A549 (cell line): ENCODE measurements at regions not wholly inside any gene's neighbourhood (a gene's known extent, or its start where the extent isn't known, plus 50 kb on each side); places are given as distances from the start of the nearest gene placed in this dataset.

Source experiments
- ATAC-seq, 2 experiments: fragments of 200-7000 bp in 1 of 2; fragments of >200 bp in 1 of 2; cut with Nextera tagmentation in 1 of 2; cut with Tn5 transposase in 1 of 2; 3 replicates each; pipeline versions ENCODE4 v1.8.0 to v1.9.1; 2018 to 2020; ENCODE audit warnings: mild to moderate bottlenecking in 1 of 2, moderate library complexity in 1 of 2
- CTCF ChIA-PET: fragments of 300-600 bp; sonication (Branson Sonifier 250); formaldehyde crosslinking; extraction: SDS; loops from one replicate; lab custom pipeline; 2021; ENCODE audit warnings: antibody characterized with exemption, inconsistent platforms; lab: Yijun Ruan, JAX
- POLR2A ChIA-PET: fragments of 350-600 bp; formaldehyde crosslinking; extraction: SDS; loops from one replicate; lab custom pipeline; 2021; ENCODE audit warnings: antibody characterized with exemption, inconsistent platforms; lab: Yijun Ruan, JAX
- DNase-seq, 2 experiments: peaks; one replicate each; pipeline versions ENCODE4 v3.0.0 to v3.0.0-alpha.2; 2011 to 2016; ENCODE audit warnings: low read depth in 1 of 2, low spot score in 1 of 2
- FAIRE-seq: peaks from 2 replicates; lab custom pipeline; 2011; peaks lifted over from hg19 to GRCh38; lab: Jason Lieb, UNC
- H3K27ac ChIP-seq, 2 experiments: fragments of >200 bp; sonication (Bioruptor Twin); formaldehyde crosslinking; 3 replicates each; pipeline ENCODE4 v1.5.1; 2016 to 2017
- H3K4me1 ChIP-seq: fragments of >200 bp; sonication (Bioruptor Twin); formaldehyde crosslinking; 3 replicates; pipeline ENCODE4 v1.6.1; 2016
- H3K4me2 ChIP-seq: fragments of >200 bp; sonication (Bioruptor Twin); formaldehyde crosslinking; 3 replicates; pipeline ENCODE4 v1.6.1; 2016
- H3K4me3 ChIP-seq: fragments of >200 bp; sonication (Bioruptor Twin); formaldehyde crosslinking; 3 replicates; pipeline ENCODE4 v1.5.1; 2016
- H3K9me3 ChIP-seq: fragments of >200 bp; sonication (Bioruptor Twin); formaldehyde crosslinking; 3 replicates; pipeline ENCODE4 v1.6.1; 2016
- BCL3 ChIP-seq: fragments of >200 bp; sonication (Bioruptor Twin); formaldehyde crosslinking; IDR thresholded peaks from 3 replicates; pipeline ENCODE4 v1.6.1; 2016
- CHD4 ChIP-seq: fragments of 200-600 bp; sonication (generic); IDR thresholded peaks from 2 replicates; pipeline ENCODE4 v1.6.1; 2016; ENCODE audit warnings: antibody characterized with exemption, mild to moderate bottlenecking, borderline replicate concordance
- CTCF ChIP-seq: fragments of >200 bp; sonication (Bioruptor Twin); formaldehyde crosslinking; IDR thresholded peaks from 3 replicates; pipeline ENCODE4 v1.5.1; 2016
- EHF ChIP-seq: fragments of 250-450 bp; sonication (Bioruptor Pico); IDR thresholded peaks from 2 replicates; pipeline ENCODE4 v1.5.0; 2020; ENCODE audit warnings: mild to moderate bottlenecking
- EP300 ChIP-seq, 2 experiments: fragments of >200 bp; sonication (Bioruptor Twin); formaldehyde crosslinking; IDR thresholded peaks; 2 replicates in 1 of 2; 3 replicates in 1 of 2; pipeline ENCODE4 v1.6.1; 2016 to 2017
- ESRRA ChIP-seq: fragments of 150-350 bp; IDR thresholded peaks from 2 replicates; pipeline ENCODE4 v1.6.1; 2014; ENCODE audit warnings: mild to moderate bottlenecking, low read length, borderline replicate concordance
- FOSB ChIP-seq: fragments of 250-450 bp; sonication (Bioruptor Pico); IDR thresholded peaks from 2 replicates; pipeline ENCODE4 v1.5.0; 2020; ENCODE audit warnings: mild to moderate bottlenecking, moderate library complexity
- FOXS1 ChIP-seq: fragments of 250-450 bp; sonication (Bioruptor Pico); IDR thresholded peaks from 2 replicates; pipeline ENCODE4 v1.5.0; 2020; ENCODE audit warnings: mild to moderate bottlenecking, moderate library complexity
- HOXB13 ChIP-seq: fragments of 250-450 bp; sonication (Bioruptor Pico); IDR thresholded peaks from 2 replicates; pipeline ENCODE4 v1.5.0; 2020; ENCODE audit warnings: low read depth, mild to moderate bottlenecking, moderate library complexity
- JUNB ChIP-seq: fragments of >200 bp; sonication (Bioruptor Twin); formaldehyde crosslinking; IDR thresholded peaks from 2 replicates; pipeline ENCODE4 v1.6.1; 2016
- KDM1A ChIP-seq: fragments of 200-600 bp; sonication (generic); IDR thresholded peaks from 2 replicates; pipeline ENCODE4 v1.6.1; 2016; ENCODE audit warnings: low read depth, mild to moderate bottlenecking
- KDM5A ChIP-seq: fragments of 200-600 bp; sonication (generic); IDR thresholded peaks from 2 replicates; pipeline ENCODE4 v1.6.1; 2016; ENCODE audit warnings: antibody characterized with exemption, mild to moderate bottlenecking
- MAZ ChIP-seq: fragments of 150-350 bp; IDR thresholded peaks from 2 replicates; pipeline ENCODE4 v1.6.1; 2014; ENCODE audit warnings: antibody characterized with exemption, low read depth, low read length, borderline replicate concordance
- MYC ChIP-seq: IDR thresholded peaks from 2 replicates; pipeline ENCODE4 v1.6.1; 2012; ENCODE audit warnings: mild to moderate bottlenecking, inconsistent platforms, low read length, improper control_type of control experiment, borderline replicate concordance
- NFE2L2 ChIP-seq: fragments of 150-350 bp; conservative IDR thresholded peaks from 2 replicates; pipeline ENCODE4 v1.6.1; 2014; ENCODE audit warnings: low read length
- NPAS2 ChIP-seq: fragments of 250-450 bp; sonication (Bioruptor Pico); IDR thresholded peaks from 2 replicates; pipeline ENCODE4 v1.8.0; 2022; ENCODE audit warnings: mild to moderate bottlenecking, moderate library complexity, borderline replicate concordance
- PHF8 ChIP-seq: fragments of 200-600 bp; sonication (generic); IDR thresholded peaks from 2 replicates; pipeline ENCODE4 v1.6.1; 2016; ENCODE audit warnings: low read depth, mild to moderate bottlenecking, antibody characterized with exemption, moderate library complexity, borderline replicate concordance
- POLR2A ChIP-seq: IDR thresholded peaks from 2 replicates; pipeline ENCODE4 v1.6.1; 2012; ENCODE audit warnings: mild to moderate bottlenecking, low read length
- RARB ChIP-seq: fragments of 250-450 bp; sonication (Bioruptor Pico); IDR thresholded peaks from 2 replicates; pipeline ENCODE4 v1.8.0; 2021; ENCODE audit warnings: mild to moderate bottlenecking, moderate library complexity
- RFX5 ChIP-seq: fragments of 450-650 bp; IDR thresholded peaks from 2 replicates; pipeline ENCODE4 v1.7.1; 2014; ENCODE audit warnings: antibody characterized with exemption, mild to moderate bottlenecking, moderate library complexity
- RNF2 ChIP-seq: fragments of 200-600 bp; sonication (generic); IDR thresholded peaks from 2 replicates; pipeline ENCODE4 v1.6.1; 2016; ENCODE audit warnings: low read depth, mild to moderate bottlenecking, antibody characterized with exemption, moderate library complexity, borderline replicate concordance
- SMC3 ChIP-seq: fragments of >200 bp; sonication (Bioruptor Twin); formaldehyde crosslinking; IDR thresholded peaks from 3 replicates; pipeline ENCODE4 v1.6.1; 2018; ENCODE audit warnings: inconsistent platforms
- TP53 ChIP-seq: fragments of 250-450 bp; sonication (Bioruptor Pico); IDR thresholded peaks from 2 replicates; pipeline ENCODE4 v1.5.0; 2021; ENCODE audit warnings: mild to moderate bottlenecking, moderate library complexity
- ZC3H11A ChIP-seq: fragments of 450-650 bp; IDR thresholded peaks from 2 replicates; pipeline ENCODE4 v1.6.1; 2014; ENCODE audit warnings: antibody characterized with exemption, mild to moderate bottlenecking
- ZFP36 ChIP-seq: fragments of 450-650 bp; IDR thresholded peaks from 2 replicates; pipeline ENCODE4 v1.6.1; 2014; ENCODE audit warnings: borderline replicate concordance; ENCODE audit not compliant: partially characterized antibody
- ZNF302 ChIP-seq: fragments of 250-450 bp; sonication (Bioruptor Pico); IDR thresholded peaks from 2 replicates; pipeline ENCODE4 v1.9.0; 2021; ENCODE audit warnings: inconsistent platforms, mild to moderate bottlenecking, moderate library complexity
- WGBS: methylation state at CpG from one replicate; pipeline ENCODE4 v1.1.6; 2017; ENCODE audit errors: missing lambda C conversion rate; 5-methylcytosine and 5-hydroxymethylcytosine counted together

GRCh38 chr13:56349866-56350265 lies 790.9 kb upstream of the PRR20A start:
- no peak for DNase-seq
- Histone ChIP-seq H3K27ac (no peak overlapping the region), H3K4me2 (no peak overlapping the region), H3K9me3 (no peaks in the 10 kb centered on the region), H3K4me3 (no peak overlapping the region), H3K4me1 (no peaks in the 10 kb centered on the region)
- ATAC-seq, result no peak
- FAIRE-seq, result no peak
- TF ChIP-seq PHF8, result no peak
- no peak for TF ChIP-seq MAZ
- TF ChIP-seq JUNB, result no peak
- TF ChIP-seq NPAS2 (CRISPR knock-in tag), result no peak
- CTCF ChIA-PET, result no interaction called here
- 6% methylated on average over 2 of the region's 2 CpGs for WGBS
- POLR2A ChIA-PET, result no interaction called here

GRCh38 chr13:56351041-56351440 lies 789.7 kb upstream of the PRR20A start:
- FAIRE-seq (no peak), DNase-seq (no peak)
- WGBS, result 32% methylated on average over 3 of the region's 3 CpGs
- Histone ChIP-seq H3K4me3 (no peak overlapping the region), H3K9me3 (no peaks in the 10 kb centered on the region), H3K27ac (no peak overlapping the region), H3K4me2 (no peak overlapping the region), H3K4me1 (no peaks in the 10 kb centered on the region)
- ChIA-PET CTCF (no interaction called here), POLR2A (no interaction called here)
- TF ChIP-seq ZC3H11A, result no peak
- no peak for TF ChIP-seq POLR2A
- TF ChIP-seq JUNB, result no peak
- TF ChIP-seq EHF (CRISPR knock-in tag), result no peak
- no peak for TF ChIP-seq MYC
- TF ChIP-seq CTCF, result no peak
- no peak for TF ChIP-seq KDM5A
- no peak for TF ChIP-seq ESRRA
- TF ChIP-seq ZFP36, result no peak
- TF ChIP-seq FOXS1 (CRISPR knock-in tag), result no peak
- TF ChIP-seq HOXB13 (CRISPR knock-in tag), result no peak
- no peak for TF ChIP-seq NFE2L2
- TF ChIP-seq KDM1A, result no peak
- TF ChIP-seq FOSB (CRISPR knock-in tag), result no peak
- no peak for TF ChIP-seq EP300 (IDR thresholded peaks at IDR 0.05)
- TF ChIP-seq ZNF302, result no peak
- TF ChIP-seq, all 56 proteins: peak for 0
- ATAC-seq, result no peak

GRCh38 chr13:56352361-56352760 lies 788.4 kb upstream of the PRR20A start:
- H3K4me1 ChIP-seq, result no peaks in the 10 kb centered on the region
- H3K27ac ChIP-seq, result no peak overlapping the region
- no peak for DNase-seq
- no peak overlapping the region for H3K4me3 ChIP-seq
- no peaks in the 10 kb centered on the region for H3K9me3 ChIP-seq
- no peak overlapping the region for H3K4me2 ChIP-seq
- 2% methylated on average over 4 of the region's 4 CpGs for WGBS
- ChIA-PET POLR2A (no interaction called here), CTCF (no interaction called here)
- ATAC-seq, result no peak
- TF ChIP-seq RNF2 (no peak), TP53 (CRISPR knock-in tag) (no peak), NFE2L2 (no peak), SMC3 (no peak), CTCF (no peak), CHD4 (no peak), RARB (CRISPR knock-in tag) (no peak), BCL3 (no peak), RFX5 (no peak)
- TF ChIP-seq, all 56 proteins: peak for 0
- no peak for FAIRE-seq
